Panc1 (cell line): ENCODE measurements at regions not wholly inside any gene's neighbourhood (a gene's known extent, or its start where the extent isn't known, plus 50 kb on each side); places are given as distances from the start of the nearest gene placed in this dataset.

Experiments
- CTCF ChIP-seq: fragments of 450-650 bp; IDR thresholded peaks from 2 replicates; pipeline ENCODE4 v1.5.1; 2017; ENCODE audit warnings: mild to moderate bottlenecking
- POLR2AphosphoS5 ChIP-seq: IDR thresholded peaks from 2 replicates; pipeline ENCODE4 v1.6.1; 2012; ENCODE audit warnings: mild to moderate bottlenecking, low read depth, low read length, moderate library complexity

- no peak for TF ChIP-seq POLR2AphosphoS5
- TF ChIP-seq CTCF, result no peak
These were observed 432.5 kb upstream of the FAM47C start for GRCh38 chrX:36575670-36576069.
